CD4-positive, alpha-beta T cell treated with Interleukin-12 subunit alpha and Interleukin-12 subunit beta, for 1 hour (primary cell): ENCODE measurements at regions not wholly inside any gene's neighbourhood (a gene's known extent, or its start where the extent isn't known, plus 50 kb on each side); places are given as distances from the start of the nearest gene placed in this dataset.

ENCODE experiments used
- DNase-seq: peaks from one replicate; pipeline ENCODE4 v3.0.0-alpha.2; 2020

DNA sequence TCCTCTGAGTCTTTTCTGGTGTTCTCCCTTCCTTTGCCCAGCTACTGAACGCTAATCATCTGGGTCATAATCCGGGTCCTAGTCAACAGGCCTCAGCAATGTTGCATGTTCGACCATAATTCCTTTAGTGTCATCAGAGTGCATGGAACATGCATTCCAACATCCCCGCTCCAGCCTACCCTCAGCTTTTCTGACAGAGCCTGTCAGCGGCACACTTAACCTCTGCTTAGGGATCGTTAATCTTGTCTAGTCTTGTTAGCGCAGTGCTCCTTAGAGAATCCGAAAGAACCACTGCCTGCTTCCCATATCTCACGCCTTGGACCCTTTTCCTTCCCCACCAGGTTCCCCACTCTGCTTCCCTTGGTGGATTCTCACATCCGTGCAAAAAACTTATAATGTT is 767.9 kb upstream of the ID2 start:
- DNase-seq = no peak

DNA sequence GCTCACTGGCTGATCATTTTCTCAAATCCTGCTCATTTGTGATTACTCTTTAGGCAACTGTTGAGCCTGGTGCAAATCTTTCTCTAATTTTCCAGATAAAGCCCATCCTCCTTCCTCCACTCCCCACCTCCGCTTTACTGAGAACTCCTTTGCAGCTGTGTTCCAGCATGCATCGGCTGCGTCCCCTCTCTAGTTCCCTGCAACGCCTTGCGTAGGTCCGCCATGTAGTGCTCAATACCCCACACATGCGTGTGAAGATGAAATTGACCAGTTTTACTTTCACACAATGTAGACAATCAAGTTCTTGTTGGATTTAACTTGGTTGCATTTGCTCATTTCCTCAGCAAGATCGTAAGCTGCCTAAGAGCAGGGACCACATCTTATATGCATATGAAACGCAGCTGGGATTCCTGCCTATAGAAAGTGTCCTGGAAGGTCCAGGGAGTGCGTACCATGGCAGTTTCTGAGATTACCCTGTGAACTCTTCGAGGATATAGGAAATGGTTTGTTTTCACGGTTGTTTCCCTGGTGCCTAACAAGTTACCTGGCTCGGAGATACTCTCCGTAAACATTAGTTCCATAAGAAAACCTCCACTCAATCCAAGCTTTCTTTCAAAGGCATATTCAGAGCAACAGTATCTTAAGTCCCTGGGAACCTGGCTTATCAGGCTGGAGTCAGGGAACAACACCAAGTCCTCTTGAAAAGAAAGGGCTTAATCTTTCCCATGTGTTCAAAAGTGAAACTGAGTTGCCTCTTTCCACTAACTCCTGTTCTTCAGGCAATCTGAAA is 766.4 kb upstream of the ID2 start:
- no peak for DNase-seq

DNA sequence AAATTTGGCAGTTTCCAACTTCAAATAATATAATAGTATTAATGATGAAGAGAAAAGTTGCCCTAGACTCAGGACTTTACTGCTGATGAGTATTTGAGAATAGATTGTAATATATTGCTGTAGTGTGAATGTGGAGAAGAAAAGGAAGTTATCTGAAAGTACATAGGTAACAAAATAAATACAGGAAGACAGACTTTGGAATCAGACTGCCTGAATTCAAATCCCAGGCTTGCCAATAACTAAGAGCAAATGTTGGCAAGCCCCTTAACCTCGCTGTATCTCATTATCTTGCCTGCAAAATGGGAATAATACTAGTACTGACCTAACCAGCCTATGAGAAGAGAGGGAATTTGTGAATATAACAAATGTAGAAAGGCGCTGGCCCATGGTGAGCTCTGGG is 765.2 kb upstream of the ID2 start:
- DNase-seq = no peak

DNA sequence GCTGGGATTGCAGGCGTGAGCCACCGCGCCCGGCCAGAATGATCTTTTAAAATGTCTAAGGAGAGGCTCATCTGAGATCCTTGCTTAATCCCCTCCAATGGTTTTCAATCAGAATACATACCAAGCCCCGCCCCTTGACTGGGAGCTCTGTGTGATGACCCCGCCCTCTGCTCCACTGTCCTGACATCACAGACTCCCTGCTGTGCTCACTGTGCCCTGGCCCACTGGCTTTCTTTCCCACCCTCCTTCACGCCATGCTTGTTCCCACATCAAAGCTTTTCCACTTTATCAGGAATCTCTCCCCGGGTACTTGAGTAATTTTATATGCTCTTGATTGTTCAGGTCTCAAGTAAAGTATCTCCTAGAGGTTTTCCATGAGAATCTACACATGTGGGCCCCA is 762.3 kb upstream of the ID2 start:
- DNase-seq = no peak

DNA sequence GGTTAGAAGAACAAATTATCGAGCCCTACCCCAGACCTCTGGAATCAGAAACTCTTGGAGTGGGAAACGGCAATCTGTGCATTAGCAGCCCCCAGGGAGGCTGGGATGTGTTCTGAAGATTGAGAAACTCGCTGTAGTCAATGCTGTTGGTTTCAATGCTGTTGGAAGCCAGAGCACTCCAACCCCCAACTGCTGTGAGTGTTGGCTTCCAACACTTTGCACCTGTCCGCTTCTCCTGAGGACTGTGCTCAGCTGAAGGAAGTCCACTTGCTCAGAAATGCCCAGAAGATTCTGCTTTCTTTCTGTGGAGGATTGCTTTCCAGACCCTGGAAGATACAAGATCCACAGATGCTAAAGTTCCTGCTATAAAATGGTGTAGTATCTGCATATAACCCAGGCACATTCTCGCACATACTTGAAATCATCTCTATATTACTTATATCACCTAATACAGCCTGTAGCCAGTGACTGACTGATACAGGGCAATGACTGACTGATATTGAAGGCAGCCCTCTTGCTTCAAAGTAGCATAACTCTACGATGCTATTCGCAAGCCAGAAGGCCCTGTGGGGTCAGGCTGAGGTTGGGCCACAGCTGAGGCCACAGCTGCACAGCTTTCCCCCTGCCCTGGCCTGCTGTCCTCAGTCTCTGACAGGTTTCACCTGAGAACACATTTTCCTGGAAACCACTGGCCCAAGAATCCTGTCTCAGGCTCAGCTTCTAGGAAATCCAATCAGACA is 757.7 kb upstream of the ID2 start:
- no peak for DNase-seq

DNA sequence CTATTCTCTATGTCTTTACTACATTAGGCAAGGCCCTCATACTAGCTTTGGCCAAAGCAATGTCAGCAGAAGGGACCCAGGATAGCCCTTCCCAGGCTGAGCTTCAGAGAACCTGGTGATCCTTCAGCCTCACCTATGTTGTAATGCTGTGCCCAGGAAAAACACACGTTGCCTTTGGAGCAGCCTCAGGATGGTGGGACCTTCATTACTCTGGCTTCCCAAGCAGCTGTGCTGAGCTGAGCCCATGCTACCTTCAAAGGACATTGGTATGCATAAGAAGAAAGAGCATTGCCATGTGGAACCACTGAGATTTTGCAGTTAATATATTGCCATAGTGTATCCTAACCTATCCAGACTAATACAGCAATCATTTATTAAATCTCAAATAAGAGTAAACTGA is 756.4 kb upstream of the ID2 start:
- DNase-seq = no peak

GRCh38 chr2:7927691-7928090 is 754.2 kb upstream of the ID2 start:
- DNase-seq = no peak

DNA sequence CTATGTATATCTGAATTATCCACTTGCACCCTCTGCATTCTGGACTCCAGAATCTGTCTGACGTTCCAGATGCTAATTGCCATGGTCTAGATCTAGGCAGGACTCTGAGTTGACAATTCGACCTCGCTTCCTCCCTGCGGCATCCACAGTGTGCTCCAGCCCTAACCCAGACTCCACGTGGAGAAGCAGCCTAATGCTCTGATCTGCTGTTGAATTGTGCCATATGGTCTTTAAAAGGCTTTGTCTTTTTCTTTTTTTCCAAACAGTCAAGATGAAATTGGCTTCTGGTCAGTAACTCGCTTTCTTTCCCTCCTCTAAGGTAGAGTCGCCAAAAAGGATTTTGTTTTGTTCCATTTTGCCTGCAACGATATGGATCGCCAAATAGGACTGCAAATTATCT is 752.6 kb upstream of the ID2 start:
- no peak for DNase-seq

- DNase-seq = no peak
Measured at GRCh38 chr2:7930800-7931635, 750.8 kb upstream of the ID2 start.

DNA sequence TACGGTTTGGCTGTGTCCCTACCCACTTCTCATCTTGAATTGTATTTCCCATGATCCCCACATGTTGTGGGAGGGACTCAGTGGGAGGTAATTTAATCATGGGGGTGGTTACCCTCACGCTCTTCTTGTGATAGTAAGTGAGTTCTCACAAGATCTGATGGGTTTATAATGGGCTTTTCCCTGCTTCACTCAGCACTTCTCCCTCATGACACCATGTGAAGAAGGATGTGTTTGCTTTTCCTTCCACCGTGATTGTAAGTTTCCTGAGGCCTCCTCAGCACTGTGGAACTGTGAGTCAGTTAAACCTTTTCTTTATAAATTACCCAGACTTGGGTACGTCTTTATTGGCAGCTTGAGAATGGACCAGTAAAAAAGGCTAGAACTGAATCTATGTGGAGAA is 750.0 kb upstream of the ID2 start:
- no peak for DNase-seq

DNA sequence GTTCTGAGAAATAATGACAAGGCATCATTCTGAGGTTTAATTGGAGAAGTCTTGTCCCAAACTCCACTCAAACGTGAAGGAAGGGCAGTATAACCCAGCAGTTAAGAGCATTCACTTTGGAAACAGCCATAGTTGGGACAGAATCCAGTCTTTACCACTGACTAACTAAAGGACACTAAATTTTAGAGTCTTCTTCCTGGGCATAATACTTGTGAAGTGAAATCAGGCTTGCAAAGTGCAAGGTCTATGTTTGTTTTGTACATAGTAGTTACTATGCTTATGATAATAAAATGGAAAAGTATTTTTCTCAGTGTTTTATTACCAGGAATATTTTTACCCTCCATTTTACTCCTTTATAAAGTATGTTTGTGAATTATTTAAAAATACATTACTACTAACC is 748.2 kb upstream of the ID2 start:
- no peak for DNase-seq

DNA sequence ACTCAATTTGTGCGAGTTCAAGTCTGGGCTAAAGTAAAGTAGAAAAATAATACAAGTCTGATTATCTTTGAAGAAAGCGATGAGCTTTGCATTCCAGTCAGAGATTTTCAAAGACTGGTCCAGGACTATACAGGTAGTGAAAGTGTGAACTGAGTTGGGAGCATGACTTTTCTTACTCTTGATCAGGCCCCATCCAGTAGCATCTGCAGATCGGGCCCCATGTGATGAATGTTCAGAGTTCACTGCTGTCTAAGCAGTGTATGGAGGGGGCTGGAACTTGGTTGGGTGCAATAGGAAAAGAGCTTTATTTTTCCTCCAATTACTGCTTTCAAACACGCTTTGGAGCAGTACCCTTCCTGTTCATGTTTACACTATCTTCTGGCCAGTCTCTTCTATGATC is 747.4 kb upstream of the ID2 start:
- DNase-seq = no peak

DNA sequence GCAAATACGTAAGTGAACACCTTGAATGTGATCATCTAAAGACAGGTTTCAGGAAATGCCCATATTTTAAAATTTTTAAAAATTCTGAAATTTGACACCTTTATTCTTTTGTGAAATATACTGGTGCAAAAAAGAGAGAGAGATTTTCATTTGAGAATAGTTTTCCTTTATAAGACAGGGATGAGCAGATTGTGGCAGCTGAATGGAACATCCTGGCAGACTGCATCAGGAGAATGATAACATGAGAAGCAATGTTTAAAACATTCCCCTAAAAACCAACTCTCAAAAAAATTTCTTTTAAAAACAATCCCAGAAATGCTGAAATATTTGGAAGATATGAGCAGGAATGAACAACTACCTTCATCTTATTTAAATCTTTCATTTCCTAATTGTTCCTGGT is 744.8 kb upstream of the ID2 start:
- DNase-seq = no peak

DNA sequence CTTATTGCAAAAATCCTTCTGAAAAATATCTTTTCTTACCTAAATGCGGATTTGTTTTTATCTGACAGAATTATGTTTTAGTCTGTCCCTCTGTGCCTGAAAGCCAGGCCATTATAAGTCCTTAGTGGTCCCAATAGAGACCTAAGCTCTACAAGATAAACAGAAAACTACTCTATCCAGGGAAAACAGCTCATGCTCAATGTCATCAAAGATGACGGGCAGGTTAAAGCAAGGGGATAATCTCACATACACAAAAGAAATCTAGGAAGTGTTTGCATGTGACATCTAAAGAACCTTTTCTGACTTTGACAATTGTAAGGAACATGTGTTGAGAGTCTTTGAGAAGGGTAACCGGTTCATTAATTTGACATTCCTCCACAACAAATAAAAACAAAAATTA is 741.1 kb upstream of the ID2 start:
- DNase-seq = no peak

DNA sequence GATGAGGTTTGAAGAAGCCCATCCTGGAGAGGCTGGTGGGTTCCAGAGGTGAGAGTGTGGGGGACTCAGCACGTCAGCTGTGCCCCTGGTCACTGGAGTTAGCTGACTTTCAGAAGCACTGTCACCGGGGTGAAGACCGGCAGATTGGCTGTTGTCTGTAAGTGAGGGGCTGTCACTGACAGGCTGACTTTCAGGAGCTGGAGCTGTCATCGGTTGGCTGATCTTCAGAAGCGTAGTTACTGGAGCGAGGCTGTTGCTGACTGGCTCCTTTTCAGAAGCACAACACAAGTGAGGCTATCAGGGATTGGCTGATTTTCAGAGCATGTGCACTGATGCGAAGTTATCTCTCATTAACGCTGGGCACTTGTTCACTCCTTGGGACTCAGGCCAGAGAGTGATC is 738.4 kb upstream of the ID2 start:
- DNase-seq = no peak

GRCh38 chr2:7945026-7945425 is 736.8 kb upstream of the ID2 start:
- DNase-seq = no peak

DNA sequence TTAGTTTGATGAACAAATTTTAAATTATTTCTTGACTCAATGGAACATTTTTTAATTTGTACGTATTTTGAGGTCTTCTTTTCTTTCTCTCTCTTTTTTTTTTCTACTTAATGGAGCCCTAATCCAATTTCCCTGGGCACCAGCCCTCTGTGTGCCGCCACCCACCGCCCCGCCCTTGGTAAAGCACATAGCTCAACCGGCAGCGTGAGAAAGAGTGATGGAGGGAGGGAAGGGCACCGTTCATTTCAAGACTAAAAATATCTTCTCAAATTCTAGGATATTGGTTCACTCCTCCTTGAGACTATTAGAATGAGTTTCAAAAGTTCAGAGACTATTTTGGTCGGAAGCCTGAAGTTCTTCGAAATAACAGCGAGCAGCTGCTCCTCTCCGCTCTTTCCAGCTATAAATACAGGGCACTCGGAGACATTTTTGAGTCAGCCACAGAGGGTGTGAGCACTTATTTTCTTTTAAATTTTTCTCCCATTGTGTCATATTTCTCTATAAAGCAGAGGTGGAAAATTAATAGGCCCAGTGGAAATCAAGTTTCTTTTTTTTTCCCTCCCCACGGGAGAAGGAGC is 731.7 kb upstream of the ID2 start:
- DNase-seq = no peak

DNA sequence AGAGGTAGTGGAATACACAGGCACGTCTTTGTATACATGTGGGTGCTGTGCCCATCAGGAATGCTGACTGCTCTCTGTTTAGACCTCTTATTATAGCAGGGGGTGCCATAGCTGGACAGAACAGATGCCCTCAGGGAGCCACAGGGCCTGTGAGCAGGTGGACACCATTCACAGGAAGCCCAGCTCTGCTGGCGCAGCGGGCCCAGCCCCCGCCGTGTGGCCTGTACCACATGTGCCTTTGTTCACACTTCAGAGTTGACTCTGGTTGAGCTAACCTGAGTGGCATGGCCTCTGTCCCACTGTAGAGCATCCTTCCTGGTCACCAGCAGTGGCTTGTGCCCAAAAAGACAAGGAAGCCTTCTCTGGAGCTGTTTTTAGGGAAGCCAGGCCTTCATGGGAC is 730.9 kb upstream of the ID2 start:
- no peak for DNase-seq

- no peak for DNase-seq
Measured at GRCh38 chr2:7951490-7951889, 730.4 kb upstream of the ID2 start.

DNA sequence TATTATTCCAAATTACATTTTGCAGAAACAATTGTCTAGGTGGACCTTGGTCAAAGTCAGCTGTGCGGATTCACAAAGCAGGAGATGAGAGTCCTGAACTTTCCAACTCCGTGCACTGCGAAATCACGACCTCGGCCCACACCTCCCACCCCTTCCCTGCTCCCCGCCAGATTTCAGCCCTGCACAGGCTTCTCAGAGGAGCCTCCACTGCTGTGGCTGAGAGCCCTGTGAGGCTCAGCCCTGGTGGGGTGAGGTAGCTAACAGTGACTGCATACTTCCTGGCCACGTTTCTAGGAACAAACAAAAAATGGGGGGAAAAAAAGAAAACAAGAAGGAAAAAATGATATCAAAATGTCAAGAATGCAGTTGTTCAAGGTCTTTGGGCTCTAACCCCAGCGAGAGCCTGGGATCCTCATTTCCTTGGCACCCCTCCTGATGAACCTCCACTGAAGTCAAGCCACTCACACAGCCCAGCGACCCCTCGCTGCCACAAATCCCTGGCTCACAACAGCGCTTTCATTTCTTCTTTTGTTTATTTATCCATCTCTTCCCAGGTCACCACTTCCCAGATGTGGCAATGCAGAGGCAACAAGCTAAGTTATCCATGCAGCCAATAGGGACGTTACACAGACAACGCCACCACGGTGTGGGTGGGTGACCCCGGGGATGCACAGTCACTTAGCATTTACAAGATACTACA is 729.7 kb upstream of the ID2 start:
- DNase-seq = no peak

DNA sequence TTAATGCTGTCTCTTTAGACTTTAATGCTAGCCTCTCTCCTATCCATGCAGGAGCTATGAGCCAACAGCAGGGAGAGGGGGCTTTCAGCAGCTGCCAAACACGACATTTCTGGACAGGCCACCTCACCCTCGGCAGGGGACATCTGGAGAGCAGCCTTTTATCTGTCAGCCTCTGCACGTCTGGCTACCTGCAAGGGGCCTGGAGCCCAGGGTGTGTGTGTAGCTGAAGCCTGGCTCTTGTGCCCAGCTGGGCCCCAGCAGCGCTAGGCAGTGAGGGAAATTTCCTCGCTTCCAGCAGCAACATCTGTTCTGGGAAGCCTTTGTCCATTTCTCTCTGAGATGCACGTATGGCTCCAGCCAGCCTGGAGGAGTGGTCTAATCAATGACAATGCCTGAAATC is 728.7 kb upstream of the ID2 start:
- no peak for DNase-seq

GRCh38 chr2:7954234-7954633 is 727.6 kb upstream of the ID2 start:
- DNase-seq = no peak
